Nephron (organoid): ENCODE measurements at regions not wholly inside any gene's neighbourhood (a gene's known extent, or its start where the extent isn't known, plus 50 kb on each side); places are given as distances from the start of the nearest gene placed in this dataset.

ENCODE experiments used
- H3K27ac Mint-ChIP-seq, 3 experiments: 2 replicates each; pipeline ENCODE4 v1.8.0; 2020; ENCODE audit warnings: mixed read lengths in 3 of 3, mild to moderate bottlenecking in 2 of 3, moderate library complexity in 1 of 3
- H3K27me3 Mint-ChIP-seq: 2 replicates; pipeline ENCODE4 v1.8.0; 2021; ENCODE audit warnings: low read depth, mild to moderate bottlenecking, moderate library complexity, mixed read lengths
- H3K36me3 Mint-ChIP-seq: 2 replicates; pipeline ENCODE4 v1.8.0; 2020; ENCODE audit warnings: low read depth, mixed read lengths
- H3K4me1 Mint-ChIP-seq: 2 replicates; pipeline ENCODE4 v1.8.0; 2020; ENCODE audit warnings: mixed read lengths
- H3K4me3 Mint-ChIP-seq, 3 experiments: 2 replicates each; pipeline ENCODE4 v1.8.0; 2020; ENCODE audit warnings: mild to moderate bottlenecking in 3 of 3, mixed read lengths in 3 of 3, moderate library complexity in 2 of 3
- H3K9me3 Mint-ChIP-seq: 2 replicates; pipeline ENCODE4 v1.8.0; 2020; ENCODE audit warnings: mixed read lengths
- CTCF ChIP-seq, 3 experiments: fragments of 200-600 bp; sonication (generic); IDR thresholded peaks; one replicate each; pipeline ENCODE4 v1.5.0; 2021; ENCODE audit warnings: antibody characterized with exemption in 3 of 3; ENCODE audit not compliant: unreplicated experiment in 3 of 3

GRCh38 chr3:34279901-34280300, 481.5 kb downstream of the PDCD6IP start:
- Mint-ChIP-seq H3K9me3 (no peaks in the 10 kb centered on the region), H3K4me3 (no peak overlapping the region), H3K27me3 (peaks cover 4% of the 10 kb centered on the region), H3K27ac (no peak overlapping the region), H3K4me1 (no peaks in the 10 kb centered on the region), H3K36me3 (no peaks in the 10 kb centered on the region)
- no peak for TF ChIP-seq CTCF (IDR thresholded peaks at IDR 0.05; ENCODE audit: unreplicated experiment in 3 of 3)

GRCh38 chr3:34283751-34284150, 485.3 kb downstream of the PDCD6IP start:
- Mint-ChIP-seq H3K27ac (no peak overlapping the region), H3K4me3 (no peak overlapping the region), H3K36me3 (no peaks in the 10 kb centered on the region), H3K9me3 (no peaks in the 10 kb centered on the region), H3K4me1 (no peaks in the 10 kb centered on the region), H3K27me3 (peaks cover 8% of the 10 kb centered on the region)
- TF ChIP-seq CTCF (IDR thresholded peaks at IDR 0.05; ENCODE audit: unreplicated experiment in 3 of 3) = no peak

GRCh38 chr3:34284959-34285826, 486.8 kb downstream of the PDCD6IP start:
- peaks cover 4% of the 10 kb centered on the region for H3K27me3 Mint-ChIP-seq
- H3K36me3 Mint-ChIP-seq = no peaks in the 10 kb centered on the region
- no peak for TF ChIP-seq CTCF (IDR thresholded peaks at IDR 0.05; ENCODE audit: unreplicated experiment in 3 of 3)
- no peaks in the 10 kb centered on the region for H3K9me3 Mint-ChIP-seq
- no peak overlapping the region for H3K4me3 Mint-ChIP-seq
- H3K27ac Mint-ChIP-seq = no peak overlapping the region
- no peaks in the 10 kb centered on the region for H3K4me1 Mint-ChIP-seq

GRCh38 chr3:34285827-34286188, 487.4 kb downstream of the PDCD6IP start:
- Mint-ChIP-seq H3K9me3 (no peaks in the 10 kb centered on the region), H3K4me1 (no peaks in the 10 kb centered on the region), H3K36me3 (no peaks in the 10 kb centered on the region), H3K27ac (no peak overlapping the region), H3K4me3 (no peak overlapping the region), H3K27me3 (peaks cover 4% of the 10 kb centered on the region)
- TF ChIP-seq CTCF (IDR thresholded peaks at IDR 0.05; ENCODE audit: unreplicated experiment in 3 of 3) = no peak

GRCh38 chr3:34292605-34293300, 494.3 kb downstream of the PDCD6IP start:
- peaks cover 3% of the 10 kb centered on the region for H3K27me3 Mint-ChIP-seq
- H3K9me3 Mint-ChIP-seq = no peaks in the 10 kb centered on the region
- H3K36me3 Mint-ChIP-seq = no peaks in the 10 kb centered on the region
- H3K4me1 Mint-ChIP-seq = no peaks in the 10 kb centered on the region
- H3K27ac Mint-ChIP-seq = no peak overlapping the region
- no peak overlapping the region for H3K4me3 Mint-ChIP-seq
- TF ChIP-seq CTCF (IDR thresholded peaks at IDR 0.05; ENCODE audit: unreplicated experiment in 3 of 3) = no peak
